Aorta (tissue), 5 donors: ENCODE measurements at regions not wholly inside any gene's neighbourhood (a gene's known extent, or its start where the extent isn't known, plus 50 kb on each side); places are given as distances from the start of the nearest gene placed in this dataset.
"Not testable (repeated sequence)": the region's sequence is repeated elsewhere in the genome, so short reads cannot be mapped to it uniquely, and the experiment has no call there.

Source experiments
- ATAC-seq: fragments of 200-7000 bp; cut with Tn5 transposase; one replicate; pipeline ENCODE4 v1.9.1; 2022; ENCODE audit warnings: moderate library complexity; ENCODE audit not compliant: low FRiP score
- DNase-seq, 2 donors: peaks; one replicate each; pipeline ENCODE4 v3.0.0-alpha.2; 2020
- H3K27ac ChIP-seq, 2 donors: one replicate each; pipeline ENCODE4 v1.5.1; 2013; ENCODE audit warnings: low read length in 2 of 2, mild to moderate bottlenecking in 2 of 2, moderate library complexity in 2 of 2, control low read depth in 1 of 2, inconsistent platforms in 1 of 2, low read depth in 1 of 2
- H3K27me3 ChIP-seq, 2 donors: one replicate each; pipeline ENCODE4 v1.6.1; 2013; ENCODE audit warnings: control low read depth in 1 of 2, low read length in 1 of 2, mild to moderate bottlenecking in 1 of 2, moderate library complexity in 1 of 2; ENCODE audit not compliant: insufficient read depth in 2 of 2, control insufficient read depth in 1 of 2
- H3K36me3 ChIP-seq, 2 donors: one replicate each; pipeline ENCODE4 v1.6.1; 2013; ENCODE audit warnings: control low read depth in 1 of 2, low read length in 1 of 2, mild to moderate bottlenecking in 1 of 2; ENCODE audit not compliant: insufficient read depth in 2 of 2, control insufficient read depth in 1 of 2
- H3K4me1 ChIP-seq, 2 donors: one replicate each; pipeline ENCODE4 v1.6.1; 2013; ENCODE audit warnings: low read length in 2 of 2, control low read depth in 1 of 2, mild to moderate bottlenecking in 1 of 2, moderate library complexity in 1 of 2; ENCODE audit not compliant: insufficient read depth in 2 of 2, control insufficient read depth in 1 of 2
- H3K4me3 ChIP-seq, 2 donors: one replicate each; pipeline ENCODE4 v1.5.1; 2013; ENCODE audit warnings: low read length in 2 of 2, control low read depth in 1 of 2, mild to moderate bottlenecking in 1 of 2
- H3K9me3 ChIP-seq: one replicate; pipeline ENCODE4 v1.6.1; 2013; ENCODE audit warnings: mild to moderate bottlenecking, low read length; ENCODE audit not compliant: control insufficient read depth
- WGBS, 2 donors: extraction: QIAGEN DNeasy Blood & Tissue Kit; methylation state at CpG; one replicate each; pipeline ENCODE4 v1.1.7; 2013; 5-methylcytosine and 5-hydroxymethylcytosine counted together
- intact Hi-C, 2 donors: fragments of 100-400 bp; cut with DNase I; formaldehyde crosslinking; loops; one replicate each; pipeline versions ENCODE4 v1.14.2 to v1.15.0; 2022
- donor health status: healthy with polysubstance abuse.
- donor health status: Bipolar disorder and iron deficiency.
- donor health status: DM: no; HTN: no; CAD: no.
- donor health status: DM: no; HTN: no; CAD: no.
- donor health status: DM: yes; HTN: yes; CAD: no.

- Histone ChIP-seq H3K4me1 (no peaks in the 10 kb centered on the region), H3K4me3 (no peak overlapping the region), H3K36me3 (no peaks in the 10 kb centered on the region), H3K9me3 (peaks cover 2% of the 10 kb centered on the region), H3K27me3 (no peaks in the 10 kb centered on the region), H3K27ac (no peak overlapping the region)
- DNase-seq: no peak
- 69 to 72% methylated on average over 7 of the region's 7 CpGs for WGBS, 2 donors
- no peak for ATAC-seq
- intact Hi-C loops: no loop called here
These were observed 265.1 kb downstream of the CCSER2 start for GRCh38 chr10:84593506-84593905.

- peaks cover 2% of the 10 kb centered on the region for H3K9me3 ChIP-seq
- no peaks in the 10 kb centered on the region for H3K4me1 ChIP-seq
- WGBS, 2 donors: 85 to 91% methylated on average over 4 of the region's 4 CpGs
- no peak overlapping the region for H3K27ac ChIP-seq
- ATAC-seq (no peak), DNase-seq (no peak)
- H3K4me3 ChIP-seq: no peak overlapping the region
- H3K36me3 ChIP-seq: no peaks in the 10 kb centered on the region
- H3K27me3 ChIP-seq: no peaks in the 10 kb centered on the region
- intact Hi-C loops: no loop called here
These were observed 268.2 kb downstream of the CCSER2 start for GRCh38 chr10:84596585-84596984.

GRCh38 chr10:84599254-84599653, 270.9 kb downstream of the CCSER2 start:
- intact Hi-C loops: no loop called here
- H3K27ac ChIP-seq: no peak overlapping the region
- H3K27me3 ChIP-seq: no peaks in the 10 kb centered on the region
- H3K4me3 ChIP-seq: no peak overlapping the region
- H3K36me3 ChIP-seq: no peaks in the 10 kb centered on the region
- DNase-seq (no peak), ATAC-seq (no peak)
- H3K4me1 ChIP-seq: no peaks in the 10 kb centered on the region
- 81 to 85% methylated on average over 2 of the region's 2 CpGs for WGBS, 2 donors
- peaks cover 2% of the 10 kb centered on the region for H3K9me3 ChIP-seq

- no peak overlapping the region for H3K4me3 ChIP-seq
- intact Hi-C loops: no loop called here
- H3K27me3 ChIP-seq: no peaks in the 10 kb centered on the region
- H3K27ac ChIP-seq: no peak overlapping the region
- DNase-seq: no peak
- WGBS, 2 donors: 85 to 90% methylated on average over 6 of the region's 6 CpGs
- H3K9me3 ChIP-seq: peaks cover 2% of the 10 kb centered on the region
- H3K4me1 ChIP-seq: no peaks in the 10 kb centered on the region
- no peaks in the 10 kb centered on the region for H3K36me3 ChIP-seq
- no peak for ATAC-seq
These were observed 272.6 kb downstream of the CCSER2 start for GRCh38 chr10:84600947-84601346.

- H3K4me3 ChIP-seq, H3K27ac ChIP-seq, H3K36me3 ChIP-seq, ATAC-seq, H3K27me3 ChIP-seq, H3K4me1 ChIP-seq, DNase-seq, H3K9me3 ChIP-seq, intact Hi-C loops: not testable (repeated sequence)
- WGBS, 2 donors: 91 to 92% methylated on average over 14 of the region's 14 CpGs
These were observed 274.2 kb downstream of the CCSER2 start for GRCh38 chr10:84602543-84602942.

GRCh38 chr10:84603971-84604370, 275.6 kb downstream of the CCSER2 start:
- Histone ChIP-seq H3K27me3 (peaks cover 0 to 2% of the 10 kb centered on the region in 2 donors), H3K27ac (no peak overlapping the region), H3K9me3 (no peaks in the 10 kb centered on the region), H3K4me3 (no peak overlapping the region), H3K4me1 (no peaks in the 10 kb centered on the region), H3K36me3 (no peaks in the 10 kb centered on the region)
- intact Hi-C loops: no loop called here
- WGBS, 2 donors: 76 to 81% methylated on average over 2 of the region's 2 CpGs
- no peak for ATAC-seq
- DNase-seq: no peak

- ATAC-seq: no peak
These were observed 277.4 kb downstream of the CCSER2 start for GRCh38 chr10:84605802-84606201.

GRCh38 chr10:84606428-84606827, 278.0 kb downstream of the CCSER2 start:
- 32 to 38% methylated on average over 3 of the region's 3 CpGs for WGBS, 2 donors
- DNase-seq: no peak
- intact Hi-C loops: no loop called here

More at GRCh38 chr10:84605802-84606201, 277.4 kb downstream of the CCSER2 start:
- WGBS, 2 donors: 85 to 86% methylated on average over 6 of the region's 6 CpGs
- H3K4me1 ChIP-seq: no peaks in the 10 kb centered on the region
- DNase-seq: no peak
- no peaks in the 10 kb centered on the region for H3K9me3 ChIP-seq
- H3K27ac ChIP-seq: no peak overlapping the region
- peaks cover 0 to 2% of the 10 kb centered on the region in 2 donors for H3K27me3 ChIP-seq
- intact Hi-C loops: no loop called here
- no peak overlapping the region for H3K4me3 ChIP-seq
- no peaks in the 10 kb centered on the region for H3K36me3 ChIP-seq

GRCh38 chr10:84607044-84607443, 278.7 kb downstream of the CCSER2 start:
- peaks cover 0 to 2% of the 10 kb centered on the region in 2 donors for H3K27me3 ChIP-seq
- 49% methylated on average over 4 of the region's 4 CpGs for WGBS, 2 donors
- H3K27ac ChIP-seq: no peak overlapping the region
- no peak for ATAC-seq
- H3K36me3 ChIP-seq: no peaks in the 10 kb centered on the region
- DNase-seq: no peak
- intact Hi-C loops: no loop called here
- H3K9me3 ChIP-seq: no peaks in the 10 kb centered on the region
- H3K4me1 ChIP-seq: no peaks in the 10 kb centered on the region
- no peak overlapping the region for H3K4me3 ChIP-seq

More at GRCh38 chr10:84606428-84606827, 278.0 kb downstream of the CCSER2 start:
- ATAC-seq: no peak
- Histone ChIP-seq H3K27ac (no peak overlapping the region), H3K4me3 (no peak overlapping the region), H3K36me3 (no peaks in the 10 kb centered on the region), H3K4me1 (no peaks in the 10 kb centered on the region), H3K9me3 (no peaks in the 10 kb centered on the region), H3K27me3 (peaks cover 0 to 2% of the 10 kb centered on the region in 2 donors)
